K562 (cell line): ENCODE measurements at regions not wholly inside any gene's neighbourhood (a gene's known extent, or its start where the extent isn't known, plus 50 kb on each side); places are given as distances from the start of the nearest gene placed in this dataset.

ENCODE experiments used
- ATF7 ChIP-seq: fragments of 450-650 bp; IDR thresholded peaks from 2 replicates; pipeline ENCODE4 v1.7.1; 2014; ENCODE audit warnings: mild to moderate bottlenecking, moderate library complexity
- EGR1 ChIP-seq: fragments of 450-650 bp; conservative IDR thresholded peaks from 2 replicates; pipeline ENCODE4 v1.6.1; 2017; ENCODE audit warnings: mild to moderate bottlenecking
- NR3C1 ChIP-seq: sonication (generic); formaldehyde crosslinking; IDR thresholded peaks from 2 replicates; pipeline ENCODE4 v1.8.1; 2022; ENCODE audit warnings: missing genetic modification reagents
- POLR2A ChIP-seq: fragments of 450-650 bp; conservative IDR thresholded peaks from 2 replicates; pipeline ENCODE4 v1.6.1; 2016
- SP2 ChIP-seq: IDR thresholded peaks from 2 replicates; pipeline ENCODE4 v1.6.1; 2011; ENCODE audit warnings: mild to moderate bottlenecking, low read depth, low read length, moderate library complexity; ENCODE audit not compliant: poor library complexity, severe bottlenecking; ENCODE audit errors: extremely low read depth
- TF ChIP-seq, protein P1 (sequence below), 3 experiments: fragments of 200-800 bp in 1 of 3; fragments of 250-450 bp in 1 of 3; fragments of 450-650 bp in 1 of 3; sonication (Bioruptor Pico) in 1 of 3; sonication (Bioruptor generic) in 1 of 3; formaldehyde crosslinking in 1 of 3; IDR thresholded peaks; 2 replicates each; pipeline versions ENCODE4 v1.6.1 to v1.8.0; 2016 to 2022; ENCODE audit warnings: mild to moderate bottlenecking in 2 of 3, missing genetic modification characterization in 2 of 3, missing compliant biosample characterization in 1 of 3, moderate library complexity in 1 of 3

DNA sequence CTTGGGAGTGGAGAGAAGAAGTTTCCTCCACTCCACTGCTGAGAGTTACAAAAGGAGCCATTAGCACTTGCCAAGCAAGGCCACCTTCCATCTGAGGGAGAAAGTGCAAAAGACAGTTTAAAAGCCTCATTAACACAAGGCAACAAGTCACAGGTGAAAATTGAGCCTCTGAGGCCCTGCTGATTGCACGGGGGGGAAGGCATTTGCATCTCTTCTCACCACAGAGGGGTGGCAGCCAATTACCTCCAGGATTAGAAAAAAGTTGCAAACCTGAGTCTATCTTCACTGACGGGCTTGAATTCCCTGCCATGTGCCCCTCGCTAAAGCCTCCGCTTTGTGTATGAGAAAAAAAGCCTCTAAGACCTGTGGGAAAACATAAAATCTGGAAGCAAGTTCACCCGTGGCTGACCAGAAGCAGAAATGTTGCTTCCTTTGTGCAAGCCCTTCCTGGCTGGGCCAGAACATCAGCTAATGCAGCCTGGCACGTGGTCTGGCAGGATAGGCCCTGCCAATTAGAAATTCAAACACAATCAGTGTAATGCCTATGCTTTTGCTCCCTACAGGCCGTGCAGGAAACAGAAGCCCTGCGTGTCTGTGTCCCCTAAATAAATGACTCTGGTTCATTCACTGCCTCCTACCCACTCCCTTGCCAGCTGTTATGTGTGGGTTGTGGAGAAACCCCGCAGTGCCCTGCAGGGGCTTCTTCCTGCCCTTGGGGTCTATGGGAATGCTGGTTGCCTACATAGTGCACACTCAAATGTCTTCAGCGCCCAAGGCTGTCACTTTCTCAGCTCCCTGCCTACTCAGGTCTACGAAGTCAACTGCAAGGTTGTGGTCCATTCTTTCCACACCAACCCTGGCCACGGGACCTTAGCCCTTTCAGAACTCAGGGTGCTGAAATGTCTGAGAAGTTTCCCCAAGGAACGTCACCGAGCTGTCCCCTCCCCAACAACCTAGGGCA, 150.2 kb downstream of the UQCRFS1 start:
- TF ChIP-seq SP2 (no peak), POLR2A (no peak), ATF7 (no peak), EGR1 (no peak), NR3C1 (no peak)
- TF ChIP-seq, protein P1, sequence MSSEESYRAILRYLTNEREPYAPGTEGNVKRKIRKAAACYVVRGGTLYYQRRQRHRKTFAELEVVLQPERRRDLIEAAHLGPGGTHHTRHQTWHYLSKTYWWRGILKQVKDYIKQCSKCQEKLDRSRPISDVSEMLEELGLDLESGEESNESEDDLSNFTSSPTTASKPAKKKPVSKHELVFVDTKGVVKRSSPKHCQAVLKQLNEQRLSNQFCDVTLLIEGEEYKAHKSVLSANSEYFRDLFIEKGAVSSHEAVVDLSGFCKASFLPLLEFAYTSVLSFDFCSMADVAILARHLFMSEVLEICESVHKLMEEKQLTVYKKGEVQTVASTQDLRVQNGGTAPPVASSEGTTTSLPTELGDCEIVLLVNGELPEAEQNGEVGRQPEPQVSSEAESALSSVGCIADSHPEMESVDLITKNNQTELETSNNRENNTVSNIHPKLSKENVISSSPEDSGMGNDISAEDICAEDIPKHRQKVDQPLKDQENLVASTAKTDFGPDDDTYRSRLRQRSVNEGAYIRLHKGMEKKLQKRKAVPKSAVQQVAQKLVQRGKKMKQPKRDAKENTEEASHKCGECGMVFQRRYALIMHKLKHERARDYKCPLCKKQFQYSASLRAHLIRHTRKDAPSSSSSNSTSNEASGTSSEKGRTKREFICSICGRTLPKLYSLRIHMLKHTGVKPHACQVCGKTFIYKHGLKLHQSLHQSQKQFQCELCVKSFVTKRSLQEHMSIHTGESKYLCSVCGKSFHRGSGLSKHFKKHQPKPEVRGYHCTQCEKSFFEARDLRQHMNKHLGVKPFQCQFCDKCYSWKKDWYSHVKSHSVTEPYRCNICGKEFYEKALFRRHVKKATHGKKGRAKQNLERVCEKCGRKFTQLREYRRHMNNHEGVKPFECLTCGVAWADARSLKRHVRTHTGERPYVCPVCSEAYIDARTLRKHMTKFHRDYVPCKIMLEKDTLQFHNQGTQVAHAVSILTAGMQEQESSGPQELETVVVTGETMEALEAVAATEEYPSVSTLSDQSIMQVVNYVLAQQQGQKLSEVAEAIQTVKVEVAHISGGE (CRISPR knock-in tag; IDR thresholded peaks at IDR 0.05): no peak
